Endothelial cell of umbilical vein (primary cell): ENCODE measurements at regions not wholly inside any gene's neighbourhood (a gene's known extent, or its start where the extent isn't known, plus 50 kb on each side); places are given as distances from the start of the nearest gene placed in this dataset.

Experiments used
- BruUV-seq: library from RNA; stranded (reverse); fragments of 400-500 nt; replicated peaks from 2 replicates; lab custom pipeline; 2021; lab: Mats Ljungman, UMichigan
- CTCF ChIA-PET: fragments of 300-600, 350-600 bp; sonication (Branson Sonifier 250); formaldehyde crosslinking; loops from one replicate; lab custom pipeline; 2021; ENCODE audit warnings: antibody characterized with exemption, inconsistent platforms; lab: Charles Lee
- POLR2A ChIA-PET: fragments of 300-600, 350-600 bp; sonication (Branson Sonifier 250); formaldehyde crosslinking; loops from one replicate; lab custom pipeline; 2021; ENCODE audit warnings: antibody characterized with exemption, inconsistent platforms; lab: Charles Lee
- DNase-seq: peaks from one replicate; pipeline ENCODE4 v3.0.0-alpha.2; 2011; ENCODE audit warnings: low read depth, low spot score
- FAIRE-seq: peaks from 2 replicates; lab custom pipeline; 2011; peaks lifted over from hg19 to GRCh38; lab: Jason Lieb, UNC
- H2AFZ ChIP-seq: 2 replicates; pipeline ENCODE4 v1.6.0; 2012; ENCODE audit warnings: low read depth, low read length, control low read depth, inconsistent platforms
- H3K27ac ChIP-seq: 2 replicates; pipeline ENCODE4 v1.5.1; 2011; ENCODE audit warnings: low read depth, mild to moderate bottlenecking, control low read depth, low read length, moderate library complexity; ENCODE audit not compliant: insufficient read depth
- H3K27me3 ChIP-seq, 2 experiments: 2 replicates each; pipeline versions ENCODE4 v1.6.0 to v1.6.1; 2011; ENCODE audit warnings: low read length in 2 of 2, mixed read lengths in 1 of 2; ENCODE audit not compliant: control insufficient read depth in 2 of 2, insufficient read depth in 2 of 2
- H3K36me3 ChIP-seq, 2 experiments: 2 replicates in 1 of 2; 3 replicates in 1 of 2; pipeline ENCODE4 v1.5.1; 2011; ENCODE audit warnings: low read length in 2 of 2, mild to moderate bottlenecking in 1 of 2, moderate library complexity in 1 of 2; ENCODE audit not compliant: control insufficient read depth in 2 of 2, insufficient read depth in 2 of 2; ENCODE audit errors: extremely low read depth in 1 of 2
- H3K4me1 ChIP-seq: 3 replicates; pipeline ENCODE4 v1.5.1; 2011; ENCODE audit warnings: mild to moderate bottlenecking, low read length; ENCODE audit not compliant: control insufficient read depth, insufficient read depth; ENCODE audit errors: extremely low read depth
- H3K4me2 ChIP-seq: 2 replicates; pipeline ENCODE4 v1.6.1; 2011; ENCODE audit warnings: low read length, control low read depth, mixed read lengths; ENCODE audit not compliant: insufficient read depth
- H3K4me3 ChIP-seq, 3 experiments: fragments of 200-600 bp in 1 of 3; sonication (generic), shearing (Covaris generic) in 1 of 3; replicated peaks in 1 of 3; 2 replicates each; pipeline ENCODE4 v1.5.1; 2011 to 2016; ENCODE audit warnings: control low read depth in 3 of 3, low read length in 3 of 3, mild to moderate bottlenecking in 2 of 3, inconsistent platforms in 1 of 3, low read depth in 1 of 3, moderate library complexity in 1 of 3; ENCODE audit not compliant: insufficient read depth in 1 of 3
- H3K79me2 ChIP-seq: 2 replicates; pipeline ENCODE4 v1.6.0; 2012; ENCODE audit warnings: low read length, inconsistent platforms; ENCODE audit not compliant: control insufficient read depth, insufficient read depth
- H3K9ac ChIP-seq: replicated peaks from 2 replicates; pipeline ENCODE3; 2011; ENCODE audit warnings: low read length, control low read depth; ENCODE audit not compliant: insufficient read depth; ENCODE audit errors: extremely low read depth
- H3K9me1 ChIP-seq: replicated peaks from 3 replicates; pipeline ENCODE4 v1.6.0; 2011; ENCODE audit warnings: mild to moderate bottlenecking, low read length; ENCODE audit not compliant: control insufficient read depth, insufficient read depth; ENCODE audit errors: extremely low read depth
- H3K9me3 ChIP-seq: replicated peaks from 2 replicates; pipeline ENCODE4 v1.5.1; 2012; ENCODE audit warnings: low read length, inconsistent platforms; ENCODE audit not compliant: control insufficient read depth, insufficient read depth
- H4K20me1 ChIP-seq: replicated peaks from 2 replicates; pipeline ENCODE3; 2011; ENCODE audit warnings: mild to moderate bottlenecking, low read length; ENCODE audit not compliant: control insufficient read depth, insufficient read depth; ENCODE audit errors: extremely low read depth
- CTCF ChIP-seq, 2 donors: IDR thresholded peaks; 1 replicate in 1 of 2; 2 replicates in 1 of 2; pipeline ENCODE4 v1.5.1; 2011; ENCODE audit warnings: low read length in 2 of 2, mild to moderate bottlenecking in 2 of 2, moderate library complexity in 2 of 2, control low read depth in 1 of 2, inconsistent platforms in 1 of 2, low read depth in 1 of 2; ENCODE audit not compliant: insufficient read depth in 1 of 2; ENCODE audit errors: extremely low read depth in 1 of 2
- EZH2 ChIP-seq: IDR thresholded peaks from 2 replicates; pipeline ENCODE4 v1.6.1; 2012; ENCODE audit warnings: borderline replicate concordance, low read depth, mild to moderate bottlenecking, moderate library complexity, low read length, inconsistent platforms; ENCODE audit not compliant: severe bottlenecking
- FOS ChIP-seq: IDR thresholded peaks from 2 replicates; pipeline ENCODE4 v1.6.1; 2011; ENCODE audit warnings: mild to moderate bottlenecking, low read length, moderate library complexity, borderline replicate concordance; ENCODE audit not compliant: insufficient read depth
- GATA2 ChIP-seq: IDR thresholded peaks from 2 replicates; pipeline ENCODE4 v1.7.0; 2011; ENCODE audit warnings: low read depth, mild to moderate bottlenecking, moderate library complexity, mixed read lengths, low read length; ENCODE audit not compliant: insufficient read length, insufficient read depth
- JUN ChIP-seq: IDR thresholded peaks from 2 replicates; pipeline ENCODE4 v1.6.1; 2011; ENCODE audit warnings: borderline replicate concordance, low read depth; ENCODE audit not compliant: insufficient read length, insufficient read depth
- MYC ChIP-seq: IDR thresholded peaks from one replicate; pipeline ENCODE4 v1.6.1; 2011; ENCODE audit warnings: mild to moderate bottlenecking, low read depth, low read length
- POLR2A ChIP-seq: IDR thresholded peaks from 2 replicates; pipeline ENCODE4 v1.6.1; 2012; ENCODE audit warnings: low read depth, mild to moderate bottlenecking, control low read depth, low read length
- POLR2AphosphoS5 ChIP-seq: IDR thresholded peaks from 2 replicates; pipeline ENCODE4 v1.6.1; 2012; ENCODE audit warnings: low read depth, mild to moderate bottlenecking, control low read depth, low read length, moderate library complexity; ENCODE audit not compliant: insufficient read depth
- dilution Hi-C: fragments of 300-500 bp; cut with MboI; formaldehyde crosslinking; loops from one replicate; pipeline ENCODE4 v1.15.0; 2019; ENCODE audit warnings: low sequenced_read_pairs; ENCODE audit not compliant: extremely low pct_ligation_motif_present
- intact Hi-C: fragments of 100-400 bp; cut with micrococcal nuclease; formaldehyde crosslinking; loops from one replicate; pipeline ENCODE4 v1.10.0; 2022
- TF ChIP-seq, protein P1 (sequence below): IDR thresholded peaks from 2 replicates; pipeline ENCODE4 v1.6.1; 2011; ENCODE audit not compliant: insufficient read depth, insufficient read length

DNA sequence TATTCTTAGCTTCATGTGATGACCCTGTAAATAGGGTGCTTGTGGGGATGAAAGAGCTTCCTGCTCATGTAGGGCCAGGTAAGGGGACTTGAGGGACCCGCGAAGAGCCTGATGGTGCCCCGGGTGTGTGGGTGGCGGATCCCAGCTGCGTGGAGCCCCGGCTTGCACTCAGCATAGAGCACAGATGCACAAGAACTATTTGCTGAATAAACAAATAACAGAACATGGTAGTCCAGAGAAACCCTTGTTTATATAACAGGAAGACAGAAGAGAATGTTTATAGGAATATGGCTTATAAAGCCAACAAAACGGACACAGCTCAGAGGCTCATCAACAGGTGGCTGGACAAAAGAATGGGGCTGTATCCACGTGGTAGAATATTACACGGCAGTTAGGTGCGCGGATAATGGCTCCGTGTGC is 106.9 kb upstream of the COL5A1 start:
- no peak for DNase-seq
- no TSS peak for BruUV-seq

More for the DNA sequence above, 106.9 kb upstream of the COL5A1 start:
- Histone ChIP-seq H3K27me3 (peaks cover 0 to 6% of the 10 kb centered on the region in 2 experiments), H3K9me1 (no peaks in the 10 kb centered on the region), H3K4me3 (no peak overlapping the region), H3K36me3 (no peaks in the 10 kb centered on the region), H2AFZ (no peak overlapping the region), H3K27ac (no peak overlapping the region), H4K20me1 (no peaks in the 10 kb centered on the region), H3K4me2 (no peak overlapping the region), H3K9me3 (no peaks in the 10 kb centered on the region), H3K9ac (no peak overlapping the region), H3K79me2 (no peaks in the 10 kb centered on the region), H3K4me1 (no peaks in the 10 kb centered on the region)
- dilution Hi-C loops (no loop called here), intact Hi-C loops (no loop called here)
- no peak for FAIRE-seq
- CTCF ChIA-PET, result interaction anchor here (1.1 kb wide), 1 partner anchor 9 kb away, joined by 3 read pairs; no protein-coding TSS in a partner anchor
- POLR2A ChIA-PET, result no interaction called here
- TF ChIP-seq POLR2A (no peak), MYC (no peak), POLR2AphosphoS5 (no peak), FOS (no peak), GATA2 (no peak), CTCF (IDR thresholded peaks at IDR 0.05; ENCODE audit: extremely low read depth in 1 of 2, insufficient read depth in 1 of 2, low read depth in 1 of 2, low read length in 2 of 2) (no peak), EZH2 (no peak), JUN (no peak)
- TF ChIP-seq, protein P1, sequence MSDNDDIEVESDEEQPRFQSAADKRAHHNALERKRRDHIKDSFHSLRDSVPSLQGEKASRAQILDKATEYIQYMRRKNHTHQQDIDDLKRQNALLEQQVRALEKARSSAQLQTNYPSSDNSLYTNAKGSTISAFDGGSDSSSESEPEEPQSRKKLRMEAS, result no peak
